Activated CD4-positive, alpha-beta T cell treated with anti-CD3 and anti-CD28 coated beads for 36 hours (primary cell): ENCODE measurements at regions not wholly inside any gene's neighbourhood (a gene's known extent, or its start where the extent isn't known, plus 50 kb on each side); places are given as distances from the start of the nearest gene placed in this dataset.
"Not testable (repeated sequence)": the region's sequence is repeated elsewhere in the genome, so short reads cannot be mapped to it uniquely, and the experiment has no call there.

Source experiments
- ATAC-seq: fragments of 200-7000 bp; cut with Tn5 transposase; one replicate; pipeline ENCODE4 v1.10.0; 2021; ENCODE audit warnings: mild to moderate bottlenecking, moderate library complexity
- CTCF ChIA-PET: fragments of 350-600 bp; sonication (Branson Sonifier 250); formaldehyde crosslinking; loops from one replicate; lab custom pipeline; 2021; ENCODE audit warnings: antibody characterized with exemption; lab: Charles Lee
- POLR2A ChIA-PET: fragments of 350-600 bp; sonication (Branson Sonifier 250); formaldehyde crosslinking; loops from one replicate; lab custom pipeline; 2021; ENCODE audit warnings: antibody characterized with exemption, inconsistent platforms; lab: Charles Lee
- DNase-seq: peaks from one replicate; pipeline ENCODE4 v3.0.0-alpha.2; 2020
- H3K27ac Mint-ChIP-seq: one replicate; pipeline ENCODE4 v1.8.0; 2021; ENCODE audit warnings: mixed read lengths
- H3K27me3 Mint-ChIP-seq: one replicate; pipeline ENCODE4 v1.8.0; 2021; ENCODE audit warnings: mixed read lengths
- H3K36me3 Mint-ChIP-seq: one replicate; pipeline ENCODE4 v1.8.0; 2021; ENCODE audit warnings: low read depth, mixed read lengths
- H3K4me1 Mint-ChIP-seq: one replicate; pipeline ENCODE4 v1.8.0; 2021; ENCODE audit warnings: mixed read lengths
- H3K4me3 Mint-ChIP-seq: one replicate; pipeline ENCODE4 v1.8.0; 2021; ENCODE audit warnings: mild to moderate bottlenecking, moderate library complexity, mixed read lengths
- H3K9me3 Mint-ChIP-seq: one replicate; pipeline ENCODE4 v1.8.0; 2021; ENCODE audit warnings: low read depth, mixed read lengths
- intact Hi-C, 2 experiments: fragments of 100-400 bp; cut with DNase I in 1 of 2; cut with micrococcal nuclease in 1 of 2; formaldehyde crosslinking; loops; one replicate each; pipeline versions ENCODE4 v1.14.2 to v1.15.1; 2022 to 2024; cut with DNase I, micrococcal nuclease

DNA sequence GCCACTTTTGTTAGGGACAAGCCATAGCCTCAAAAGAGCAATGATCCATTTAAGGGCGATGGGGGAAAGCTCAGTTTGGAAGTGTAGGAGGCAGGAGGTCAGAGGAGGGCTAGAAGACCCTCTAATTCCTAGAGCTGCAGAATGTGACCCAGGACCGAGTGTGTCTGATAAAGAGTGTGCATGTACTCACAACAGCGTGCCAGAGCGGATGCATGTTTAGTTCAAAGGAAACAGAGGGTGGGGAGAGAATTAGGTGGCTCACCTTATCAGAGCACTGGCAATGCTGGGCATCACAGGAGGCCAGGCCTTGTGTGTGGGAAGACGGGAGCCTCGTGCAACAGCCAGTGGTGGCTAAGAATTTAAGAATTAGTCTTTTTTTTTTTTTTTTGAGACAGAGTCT is 133.9 kb upstream of the COBL start:
- DNase-seq (no peak), ATAC-seq (no peak)
- ChIA-PET CTCF (no interaction called here), POLR2A (no interaction called here)
- Mint-ChIP-seq H3K36me3 (no peaks in the 10 kb centered on the region), H3K9me3 (no peaks in the 10 kb centered on the region), H3K27ac (no peak overlapping the region), H3K27me3 (peaks cover 5% of the 10 kb centered on the region), H3K4me1 (no peaks in the 10 kb centered on the region), H3K4me3 (no peak overlapping the region)
- intact Hi-C loops = no loop called here

DNA sequence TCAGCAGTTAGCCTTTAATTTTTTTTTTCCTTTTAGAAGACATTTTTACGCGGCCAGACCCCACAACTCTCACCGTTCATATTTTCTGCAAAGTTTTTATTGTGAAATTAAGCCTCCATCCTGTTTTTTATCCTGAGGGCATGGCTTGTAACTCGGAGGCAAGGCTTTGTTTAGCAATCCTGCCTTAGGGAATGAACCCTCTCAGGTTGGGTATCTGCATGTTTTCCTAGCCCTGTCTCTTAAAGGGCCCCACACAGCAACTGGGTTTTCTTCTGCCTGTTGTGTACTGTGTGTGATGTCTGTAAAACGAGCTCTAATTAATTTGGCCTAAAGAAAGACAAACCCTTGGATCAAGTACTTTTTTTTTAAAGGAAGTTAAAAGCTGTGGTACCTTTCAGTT is 130.2 kb upstream of the COBL start:
- ChIA-PET POLR2A (no interaction called here), CTCF (no interaction called here)
- Mint-ChIP-seq H3K27ac (no peak overlapping the region), H3K9me3 (peaks cover 7% of the 10 kb centered on the region), H3K4me3 (no peak overlapping the region), H3K36me3 (no peaks in the 10 kb centered on the region), H3K4me1 (no peaks in the 10 kb centered on the region), H3K27me3 (peaks cover 5% of the 10 kb centered on the region)
- intact Hi-C loops = no loop called here
- no peak for ATAC-seq
- DNase-seq = no peak

- H3K36me3 Mint-ChIP-seq = no peaks in the 10 kb centered on the region
- DNase-seq (no peak), ATAC-seq (no peak)
- H3K27me3 Mint-ChIP-seq = peaks cover 5% of the 10 kb centered on the region
- H3K9me3 Mint-ChIP-seq = peaks cover 7% of the 10 kb centered on the region
- H3K27ac Mint-ChIP-seq = no peak overlapping the region
- intact Hi-C loops = no loop called here
- no peak overlapping the region for H3K4me3 Mint-ChIP-seq
- POLR2A ChIA-PET = no interaction called here
- no peaks in the 10 kb centered on the region for H3K4me1 Mint-ChIP-seq
- CTCF ChIA-PET = no interaction called here
These were observed 129.7 kb upstream of the COBL start for GRCh38 chr7:51446356-51446755.

DNA sequence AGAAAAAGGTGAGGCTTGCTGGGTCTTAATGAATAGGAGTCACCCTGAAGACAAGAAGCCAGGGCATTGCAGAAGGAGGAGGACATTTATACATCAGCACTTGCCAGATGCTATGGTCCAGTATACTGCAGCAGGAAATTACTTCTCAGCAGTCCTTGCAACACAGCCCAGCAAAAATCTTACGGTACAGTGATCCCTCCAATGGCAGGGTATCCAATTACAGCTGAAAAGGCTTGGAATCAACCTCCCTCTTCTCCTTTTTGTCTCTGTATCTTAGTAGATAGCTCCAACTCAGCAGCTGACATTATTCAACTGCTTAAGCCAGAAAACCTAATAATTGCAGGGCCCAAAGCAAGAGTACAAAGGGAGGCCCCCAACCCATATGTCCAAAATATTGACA is 128.3 kb upstream of the COBL start:
- Mint-ChIP-seq H3K27ac (no peak overlapping the region), H3K27me3 (peaks cover 5% of the 10 kb centered on the region), H3K9me3 (peaks cover 7% of the 10 kb centered on the region), H3K4me3 (no peak overlapping the region), H3K4me1 (no peaks in the 10 kb centered on the region), H3K36me3 (no peaks in the 10 kb centered on the region)
- no peak for DNase-seq
- no peak for ATAC-seq
- ChIA-PET CTCF (no interaction called here), POLR2A (no interaction called here)
- intact Hi-C loops = no loop called here

DNA sequence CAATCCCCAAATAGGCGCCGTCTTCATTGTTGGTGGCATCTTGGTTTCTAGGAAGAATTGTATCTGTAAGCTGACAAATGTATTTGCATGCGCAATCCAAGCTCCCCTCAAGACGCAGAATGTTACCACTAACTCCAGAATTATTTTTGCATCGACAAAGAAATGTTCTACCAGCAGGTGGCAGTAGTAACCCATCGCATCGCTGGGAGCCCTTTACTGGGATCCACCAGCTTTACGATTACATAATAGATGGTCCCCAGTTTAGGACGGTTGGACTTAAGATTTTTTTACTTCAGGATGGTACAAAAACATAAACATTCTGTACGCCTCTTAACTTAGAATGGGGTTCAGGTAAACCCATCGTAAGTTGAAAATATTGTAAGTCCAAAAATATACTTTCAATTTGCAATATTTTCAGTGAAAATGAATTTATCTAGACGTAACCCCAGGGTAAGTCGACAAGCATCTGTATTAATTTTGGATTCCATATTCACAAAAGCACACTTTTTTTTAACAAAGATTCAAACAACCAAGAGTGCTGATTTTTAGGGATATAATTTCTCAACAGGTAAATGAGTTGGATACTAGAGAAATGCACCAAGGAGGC is 114.0 kb upstream of the COBL start:
- ATAC-seq (no peak), DNase-seq (peak; percentile 66)
- H3K4me1 Mint-ChIP-seq = no peaks in the 10 kb centered on the region
- H3K27me3 Mint-ChIP-seq = peaks cover 1% of the 10 kb centered on the region
- H3K9me3 Mint-ChIP-seq = no peaks in the 10 kb centered on the region
- intact Hi-C loops = loop anchor here in 1 of 2 experiments (10.0 kb wide), 2 partner anchors 834 to 924 kb away; no protein-coding TSS in a partner anchor
- H3K4me3 Mint-ChIP-seq = no peak overlapping the region
- no peak overlapping the region for H3K27ac Mint-ChIP-seq
- ChIA-PET CTCF (interaction anchor here (0.6 to 2.0 kb wide), 10 partner anchors 9 to 1285 kb away, joined by 3 to 7 read pairs (median 3); no protein-coding TSS in a partner anchor), POLR2A (no interaction called here)
- no peaks in the 10 kb centered on the region for H3K36me3 Mint-ChIP-seq

GRCh38 chr7:51428217-51428887 is 111.7 kb upstream of the COBL start:
- ATAC-seq (no peak), DNase-seq (peak; percentile 27)
- intact Hi-C loops = loop anchor here in 1 of 2 experiments (5.0 kb wide), 1 partner anchor 266 kb away; no protein-coding TSS in a partner anchor
- POLR2A ChIA-PET = no interaction called here
- H3K4me3 Mint-ChIP-seq = no peak overlapping the region
- no peaks in the 10 kb centered on the region for H3K36me3 Mint-ChIP-seq
- no peaks in the 10 kb centered on the region for H3K9me3 Mint-ChIP-seq
- peaks cover 1% of the 10 kb centered on the region for H3K27me3 Mint-ChIP-seq
- no peak overlapping the region for H3K27ac Mint-ChIP-seq
- H3K4me1 Mint-ChIP-seq = no peaks in the 10 kb centered on the region
- CTCF ChIA-PET = interaction anchor here (0.6 to 1.3 kb wide), 3 partner anchors 266 to 647 kb away, joined by 3 to 8 read pairs (median 3); no protein-coding TSS in a partner anchor

GRCh38 chr7:51426163-51426562 is 109.6 kb upstream of the COBL start:
- POLR2A ChIA-PET = no interaction called here
- intact Hi-C loops = loop anchor here in 1 of 2 experiments (5.0 kb wide), 1 partner anchor 264 kb away; no protein-coding TSS in a partner anchor
- no peaks in the 10 kb centered on the region for H3K4me1 Mint-ChIP-seq
- H3K4me3 Mint-ChIP-seq = no peak overlapping the region
- H3K27me3 Mint-ChIP-seq = peaks cover 1% of the 10 kb centered on the region
- no peaks in the 10 kb centered on the region for H3K9me3 Mint-ChIP-seq
- no peak overlapping the region for H3K27ac Mint-ChIP-seq
- no peaks in the 10 kb centered on the region for H3K36me3 Mint-ChIP-seq
- ATAC-seq (no peak), DNase-seq (no peak)
- CTCF ChIA-PET = no interaction called here

DNA sequence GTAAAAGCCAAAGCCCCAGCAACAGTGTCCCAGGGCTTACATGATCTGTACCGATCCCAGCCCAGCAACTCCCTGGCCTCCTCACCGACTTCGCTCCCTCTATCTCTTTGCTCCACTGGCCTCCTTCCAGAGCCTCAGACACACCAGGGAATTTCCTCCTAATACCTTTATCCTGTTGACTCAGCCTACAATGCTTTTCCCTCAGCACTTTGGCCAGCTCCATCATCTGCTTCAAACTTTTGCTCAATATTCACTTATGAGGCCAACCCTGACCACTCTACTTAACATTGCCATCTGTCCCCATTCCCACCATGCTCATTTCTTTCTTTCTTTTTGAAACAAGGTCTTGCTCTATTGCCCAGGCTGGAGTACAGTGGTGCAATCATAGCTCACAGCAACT is 93.3 kb upstream of the COBL start:
- POLR2A ChIA-PET, ATAC-seq, CTCF ChIA-PET, H3K9me3 Mint-ChIP-seq, H3K27ac Mint-ChIP-seq, H3K4me1 Mint-ChIP-seq, DNase-seq, intact Hi-C loops, H3K4me3 Mint-ChIP-seq, H3K36me3 Mint-ChIP-seq, H3K27me3 Mint-ChIP-seq: not testable (repeated sequence)

GRCh38 chr7:51397608-51398007 is 81.0 kb upstream of the COBL start:
- H3K4me1 Mint-ChIP-seq, H3K4me3 Mint-ChIP-seq, H3K9me3 Mint-ChIP-seq, POLR2A ChIA-PET, H3K27ac Mint-ChIP-seq, intact Hi-C loops, ATAC-seq, H3K27me3 Mint-ChIP-seq, DNase-seq, H3K36me3 Mint-ChIP-seq: not testable (repeated sequence)
- CTCF ChIA-PET = interaction anchor here (0.7 kb wide), 1 partner anchor 1660 kb away, joined by 3 read pairs; no protein-coding TSS in a partner anchor

DNA sequence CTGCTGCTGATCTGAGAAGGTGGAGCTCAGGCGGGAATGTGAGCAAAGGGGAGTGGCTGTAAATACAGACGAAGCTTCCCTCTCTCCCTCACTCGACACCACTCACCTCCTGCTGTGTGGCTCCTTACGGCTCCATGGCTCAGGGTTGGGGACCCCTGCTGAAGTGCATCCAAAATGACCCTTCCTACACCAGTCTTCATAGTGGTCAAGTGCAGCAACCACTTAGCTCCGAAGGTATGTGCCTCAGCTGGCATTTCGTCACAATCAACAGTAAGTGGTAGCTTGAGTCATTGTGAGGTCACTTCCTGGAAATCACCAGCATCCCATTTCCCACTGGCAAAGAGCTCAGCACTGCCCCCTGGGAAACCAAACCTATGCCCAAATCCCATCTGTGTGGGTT is 76.4 kb upstream of the COBL start:
- H3K27ac Mint-ChIP-seq, DNase-seq, ATAC-seq, H3K27me3 Mint-ChIP-seq, H3K4me1 Mint-ChIP-seq, H3K9me3 Mint-ChIP-seq, H3K36me3 Mint-ChIP-seq, CTCF ChIA-PET, POLR2A ChIA-PET, intact Hi-C loops, H3K4me3 Mint-ChIP-seq: not testable (repeated sequence)

DNA sequence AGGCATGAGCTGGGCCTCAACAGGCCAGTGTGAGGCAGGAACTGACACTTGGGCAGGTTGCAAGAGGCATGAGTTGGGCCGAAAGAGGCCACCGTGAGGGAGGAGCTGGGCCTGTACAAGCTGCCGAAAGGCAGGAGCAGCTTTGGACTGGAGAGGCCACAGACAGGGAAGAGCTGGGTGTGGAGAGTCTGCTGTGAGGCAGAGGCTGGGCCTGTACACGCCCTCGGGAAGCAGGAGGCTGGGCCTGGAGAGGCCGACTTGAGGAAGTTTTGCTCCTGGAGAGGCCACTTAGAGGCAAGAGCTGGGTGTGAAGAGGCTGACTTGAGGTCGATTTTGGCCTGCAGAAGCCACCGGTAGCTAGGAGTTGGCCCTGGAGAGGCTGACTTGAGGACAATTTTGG is 73.3 kb upstream of the COBL start:
- H3K4me3 Mint-ChIP-seq, H3K36me3 Mint-ChIP-seq, ATAC-seq, H3K27me3 Mint-ChIP-seq, intact Hi-C loops, POLR2A ChIA-PET, DNase-seq, H3K4me1 Mint-ChIP-seq, H3K27ac Mint-ChIP-seq, CTCF ChIA-PET, H3K9me3 Mint-ChIP-seq: not testable (repeated sequence)

- H3K9me3 Mint-ChIP-seq, intact Hi-C loops, H3K27ac Mint-ChIP-seq, H3K27me3 Mint-ChIP-seq, H3K36me3 Mint-ChIP-seq, H3K4me1 Mint-ChIP-seq, POLR2A ChIA-PET, CTCF ChIA-PET, DNase-seq, ATAC-seq, H3K4me3 Mint-ChIP-seq: not testable (repeated sequence)
These were observed 72.7 kb upstream of the COBL start for GRCh38 chr7:51389216-51389812.
